Neural progenitor cell (in vitro differentiated cells): ENCODE measurements at regions not wholly inside any gene's neighbourhood (a gene's known extent, or its start where the extent isn't known, plus 50 kb on each side); places are given as distances from the start of the nearest gene placed in this dataset.

Experiments
- EZH2phosphoT487 ChIP-seq: fragments of 200-600 bp; sonication (generic); IDR thresholded peaks from 2 replicates; pipeline ENCODE4 v1.6.1; 2017; ENCODE audit warnings: antibody characterized with exemption
- TF ChIP-seq, protein P1 (sequence below): fragments of 200-600 bp; sonication (generic); IDR thresholded peaks from 2 replicates; pipeline ENCODE4 v1.5.1; 2017; ENCODE audit warnings: antibody characterized with exemption, mild to moderate bottlenecking

DNA sequence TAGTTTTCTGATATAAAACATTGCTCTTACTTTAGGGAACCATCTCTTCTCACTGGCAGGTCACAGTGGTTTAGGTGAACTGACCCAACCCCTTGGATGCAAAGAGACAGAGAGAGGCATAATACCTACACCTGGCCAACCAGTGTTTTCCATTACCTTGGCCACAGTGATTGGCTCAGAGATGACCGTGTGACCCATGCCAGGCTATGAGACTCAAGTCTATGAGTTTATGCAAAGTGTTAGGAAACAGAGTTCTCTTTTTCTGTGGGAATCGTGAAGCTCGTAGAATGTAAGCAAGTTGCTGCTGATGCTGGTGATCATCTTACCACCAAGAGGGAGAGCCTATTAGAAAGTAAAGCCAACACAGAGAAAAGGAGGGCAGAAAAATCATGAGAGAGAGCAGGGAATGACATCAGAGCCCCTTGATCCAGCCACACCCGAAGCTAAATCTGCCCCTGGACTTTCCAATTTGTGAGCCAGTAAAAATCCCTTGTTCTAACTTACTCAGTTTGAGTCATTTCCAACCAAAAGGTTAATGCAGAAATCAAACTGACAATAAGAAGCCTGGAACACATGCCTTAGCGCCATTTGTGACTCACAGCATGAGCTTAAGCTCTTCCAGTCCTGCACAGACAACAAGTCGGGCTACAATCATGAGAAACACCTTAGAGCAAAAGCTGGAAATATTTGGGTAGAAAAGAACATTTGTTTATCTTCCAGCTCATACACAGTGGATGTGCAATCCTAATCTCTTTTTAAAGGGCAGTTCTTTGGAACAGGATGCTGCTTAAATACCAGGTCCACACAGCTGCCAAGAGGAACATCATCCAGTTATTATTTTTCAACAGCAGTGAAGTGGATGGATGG lies 81.3 kb upstream of the KAZN start:
- TF ChIP-seq, protein P1, sequence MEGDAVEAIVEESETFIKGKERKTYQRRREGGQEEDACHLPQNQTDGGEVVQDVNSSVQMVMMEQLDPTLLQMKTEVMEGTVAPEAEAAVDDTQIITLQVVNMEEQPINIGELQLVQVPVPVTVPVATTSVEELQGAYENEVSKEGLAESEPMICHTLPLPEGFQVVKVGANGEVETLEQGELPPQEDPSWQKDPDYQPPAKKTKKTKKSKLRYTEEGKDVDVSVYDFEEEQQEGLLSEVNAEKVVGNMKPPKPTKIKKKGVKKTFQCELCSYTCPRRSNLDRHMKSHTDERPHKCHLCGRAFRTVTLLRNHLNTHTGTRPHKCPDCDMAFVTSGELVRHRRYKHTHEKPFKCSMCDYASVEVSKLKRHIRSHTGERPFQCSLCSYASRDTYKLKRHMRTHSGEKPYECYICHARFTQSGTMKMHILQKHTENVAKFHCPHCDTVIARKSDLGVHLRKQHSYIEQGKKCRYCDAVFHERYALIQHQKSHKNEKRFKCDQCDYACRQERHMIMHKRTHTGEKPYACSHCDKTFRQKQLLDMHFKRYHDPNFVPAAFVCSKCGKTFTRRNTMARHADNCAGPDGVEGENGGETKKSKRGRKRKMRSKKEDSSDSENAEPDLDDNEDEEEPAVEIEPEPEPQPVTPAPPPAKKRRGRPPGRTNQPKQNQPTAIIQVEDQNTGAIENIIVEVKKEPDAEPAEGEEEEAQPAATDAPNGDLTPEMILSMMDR: no peak
- no peak for TF ChIP-seq EZH2phosphoT487
